Astrocyte of the cerebellum (primary cell): ENCODE measurements at regions not wholly inside any gene's neighbourhood (a gene's known extent, or its start where the extent isn't known, plus 50 kb on each side); places are given as distances from the start of the nearest gene placed in this dataset.

ENCODE experiments used
- DNase-seq: peaks from one replicate; pipeline ENCODE4 v3.0.0-alpha.2; 2011; ENCODE audit warnings: low read depth
- H3K4me3 ChIP-seq: 2 replicates; pipeline ENCODE4 v1.5.1; 2011; ENCODE audit warnings: mild to moderate bottlenecking, low read depth, low read length, moderate library complexity
- CTCF ChIP-seq: IDR thresholded peaks from 2 replicates; pipeline ENCODE4 v1.5.1; 2012; ENCODE audit warnings: low read length, low read depth, moderate library complexity, mild to moderate bottlenecking; ENCODE audit errors: missing control alignments
- in situ Hi-C: cut with HindIII; loops from 2 replicates; pipeline ENCODE4 v1.10.0; 2017; ENCODE audit warnings: low sequenced_read_pairs

GRCh38 chr6:43880236-43881137 lies 110.5 kb downstream of the VEGFA start:
- H3K4me3 ChIP-seq = no peak overlapping the region
- DNase-seq = no peak
- no peak for TF ChIP-seq CTCF
- in situ Hi-C loops = no loop called here

- no peak overlapping the region for H3K4me3 ChIP-seq
- no peak for DNase-seq
- no peak for TF ChIP-seq CTCF
- in situ Hi-C loops = no loop called here
These were observed 109.7 kb downstream of the VEGFA start for GRCh38 chr6:43879722-43880121.

- H3K4me3 ChIP-seq = no peak overlapping the region
- no peak for DNase-seq
- no peak for TF ChIP-seq CTCF
- in situ Hi-C loops = no loop called here
These were observed 108.9 kb downstream of the VEGFA start for GRCh38 chr6:43878823-43879495.

GRCh38 chr6:43878127-43878634 lies 108.2 kb downstream of the VEGFA start:
- in situ Hi-C loops = no loop called here
- no peak overlapping the region for H3K4me3 ChIP-seq
- DNase-seq = no peak
- no peak for TF ChIP-seq CTCF

GRCh38 chr6:43877463-43878126 lies 107.6 kb downstream of the VEGFA start:
- in situ Hi-C loops = no loop called here
- TF ChIP-seq CTCF = no peak
- DNase-seq = no peak

GRCh38 chr6:43877036-43877435 lies 107.0 kb downstream of the VEGFA start:
- no peak overlapping the region for H3K4me3 ChIP-seq
- in situ Hi-C loops = no loop called here
- no peak for DNase-seq
- no peak for TF ChIP-seq CTCF

More at GRCh38 chr6:43877463-43878126, 107.6 kb downstream of the VEGFA start:
- H3K4me3 ChIP-seq = no peak overlapping the region
